CD4-positive, alpha-beta T cell treated with Interleukin-4 for 4 hours (primary cell): ENCODE measurements at regions not wholly inside any gene's neighbourhood (a gene's known extent, or its start where the extent isn't known, plus 50 kb on each side); places are given as distances from the start of the nearest gene placed in this dataset.
"Not testable (repeated sequence)": the region's sequence is repeated elsewhere in the genome, so short reads cannot be mapped to it uniquely, and the experiment has no call there.

Experiments
- DNase-seq: peaks from one replicate; pipeline ENCODE4 v3.0.0-alpha.2; 2020

DNA sequence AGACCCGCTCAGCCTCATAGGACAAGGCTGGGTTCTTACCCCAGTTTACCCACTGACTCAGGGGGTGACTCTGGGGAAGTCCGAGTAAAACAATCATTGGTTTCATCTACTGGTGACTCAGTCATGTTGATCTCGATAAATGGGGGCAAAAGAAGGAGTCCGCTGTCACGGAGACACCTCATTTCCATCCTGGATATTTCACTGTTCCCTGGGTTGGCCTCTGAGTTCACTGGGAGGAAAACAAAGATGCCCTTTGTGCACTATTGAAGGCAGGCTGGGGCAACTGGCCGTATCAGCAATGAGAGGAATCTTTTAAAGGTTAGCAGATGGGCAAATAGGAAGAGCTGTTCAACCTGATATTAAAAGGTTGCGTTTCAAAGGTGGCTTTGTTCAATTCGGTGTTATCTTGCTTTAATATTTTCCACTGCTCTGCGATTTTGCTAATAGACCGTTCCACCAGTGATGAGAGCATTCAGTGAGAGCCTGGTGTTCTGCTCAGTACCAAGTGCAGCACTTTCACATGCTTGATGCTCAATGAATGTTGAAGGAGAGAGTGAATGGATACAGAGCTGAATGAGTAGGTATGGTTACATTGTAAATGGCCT is 110.2 kb upstream of the EGFLAM start:
- DNase-seq = no peak

DNA sequence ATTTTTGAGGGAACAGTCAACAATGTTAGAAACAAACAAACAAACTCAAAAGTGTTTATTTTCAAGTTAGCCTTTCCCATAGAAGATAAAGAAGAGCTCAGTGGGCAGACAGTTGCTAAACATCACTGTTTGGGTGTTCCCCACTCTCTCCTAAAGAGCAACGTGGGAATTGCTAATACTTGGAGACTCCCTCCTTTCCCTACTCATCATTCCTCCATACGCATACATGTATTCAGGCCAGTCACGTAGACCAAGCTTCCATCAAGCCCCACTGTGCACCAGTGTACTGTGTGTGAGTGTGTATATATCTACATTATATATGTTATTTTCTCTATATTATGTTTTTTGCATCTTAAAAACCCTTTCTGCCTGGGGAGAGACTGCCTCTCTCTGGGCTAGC is 115.0 kb upstream of the EGFLAM start:
- no peak for DNase-seq

- no peak for DNase-seq
Measured at GRCh38 chr5:38141665-38142064, 116.7 kb upstream of the EGFLAM start.

- DNase-seq = no peak
Measured at GRCh38 chr5:38138574-38138973, 119.8 kb upstream of the EGFLAM start.

DNA sequence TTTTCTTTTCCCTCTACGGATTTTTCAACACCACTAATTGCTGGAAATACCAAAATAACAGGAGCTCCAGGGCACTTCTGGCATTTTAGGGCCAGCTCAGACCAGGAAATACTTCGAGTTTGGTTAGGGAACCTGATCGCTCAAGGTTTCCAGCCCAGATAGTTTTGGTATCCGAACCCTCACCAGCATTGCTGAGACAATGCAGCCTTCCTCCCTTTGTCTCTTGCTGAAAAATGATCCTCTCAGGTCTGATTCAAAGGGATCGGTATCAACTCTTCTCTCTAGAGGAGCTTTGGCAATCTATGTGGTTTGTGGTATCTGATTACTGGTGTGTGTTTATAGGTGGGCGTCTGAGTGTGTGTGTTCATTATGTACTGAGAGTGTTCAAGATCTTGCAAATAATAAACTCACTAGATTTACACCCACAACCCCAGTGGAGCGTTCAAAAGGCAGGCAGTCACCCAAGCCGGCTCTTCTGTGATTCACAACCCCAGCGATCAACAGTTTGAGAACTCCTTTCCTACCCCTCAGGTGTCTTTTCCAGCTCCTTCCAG is 122.8 kb upstream of the EGFLAM start:
- DNase-seq = no peak

DNA sequence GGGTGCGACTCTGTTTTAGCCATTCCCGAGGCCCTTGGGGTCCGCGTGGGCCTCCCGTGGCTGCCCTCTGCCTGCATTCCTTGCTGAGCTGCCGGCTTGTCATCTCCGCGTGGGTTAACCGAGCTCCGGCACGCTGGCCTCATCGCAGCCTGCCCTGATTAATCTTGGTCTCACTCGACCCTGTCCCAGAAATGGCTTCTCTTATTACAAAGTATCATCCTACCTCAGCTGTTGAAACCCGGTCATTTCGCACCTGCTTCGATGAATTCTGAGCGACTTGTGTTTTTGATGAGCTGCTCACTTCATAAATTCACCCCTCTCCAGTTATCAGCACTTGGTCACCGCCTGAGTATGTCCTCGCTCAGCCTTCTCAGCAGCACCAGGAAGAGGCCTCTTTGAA is 123.5 kb upstream of the EGFLAM start:
- DNase-seq = no peak

DNA sequence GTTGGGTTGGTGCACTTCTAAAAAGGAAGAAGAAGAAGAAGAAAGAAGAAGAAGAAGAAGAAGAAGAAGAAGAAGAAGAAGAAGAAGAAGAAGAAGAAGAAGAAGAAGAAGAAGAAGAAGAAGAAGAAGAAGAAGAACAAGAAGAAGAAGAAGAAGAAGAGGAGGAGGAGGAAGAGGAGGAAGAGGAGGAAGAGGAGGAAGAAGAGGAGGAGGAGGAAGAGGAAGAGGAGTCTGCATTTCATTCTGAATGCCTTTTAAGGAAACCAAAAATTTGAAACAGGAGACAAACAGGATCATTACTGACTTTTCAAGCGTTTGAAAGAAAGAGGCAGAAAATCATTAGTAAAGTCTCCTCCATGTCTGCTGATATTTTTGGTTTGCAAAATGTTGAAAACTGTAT is 124.1 kb upstream of the EGFLAM start:
- not testable (repeated sequence) for DNase-seq

DNA sequence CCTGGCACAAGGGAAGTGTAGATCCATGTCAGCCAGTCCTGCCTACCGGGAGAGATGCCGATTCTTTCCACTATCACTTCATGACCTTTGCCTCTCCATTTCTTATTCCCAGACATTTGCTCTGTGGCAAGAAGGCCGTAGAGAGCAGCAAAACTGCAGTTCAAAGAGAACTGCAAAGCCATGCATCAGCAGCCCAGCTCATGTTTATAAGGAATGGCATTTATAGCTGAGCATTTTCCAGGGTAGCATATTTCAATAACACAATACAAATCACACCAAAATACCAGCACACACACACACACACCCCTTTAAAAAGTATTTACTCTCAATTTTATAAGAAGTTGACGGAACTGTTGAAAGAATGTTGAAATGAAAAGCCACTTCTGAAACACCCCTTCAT is 126.7 kb upstream of the EGFLAM start:
- no peak for DNase-seq

GRCh38 chr5:38124321-38124720 is 134.0 kb upstream of the EGFLAM start:
- no peak for DNase-seq

GRCh38 chr5:38121420-38121819 is 136.9 kb upstream of the EGFLAM start:
- DNase-seq = no peak

DNA sequence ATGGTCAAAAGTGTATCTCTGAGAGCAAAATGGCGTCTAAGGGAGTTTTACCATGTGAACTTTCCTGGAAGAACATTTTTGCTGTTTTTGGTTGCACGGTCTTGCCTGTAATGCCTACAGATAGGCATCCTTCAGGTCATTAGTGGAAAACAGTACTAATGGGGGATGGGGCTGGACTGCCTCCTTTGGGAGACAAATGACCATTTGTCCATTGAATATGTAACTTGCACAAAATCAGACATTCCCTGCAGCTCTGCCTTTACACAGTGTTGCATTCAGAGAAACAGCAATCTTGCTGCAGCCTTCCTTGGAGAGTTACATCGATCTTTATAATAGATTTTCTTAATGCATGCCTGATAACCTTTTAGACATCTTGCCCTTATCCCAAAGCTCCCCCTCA is 138.5 kb upstream of the EGFLAM start:
- no peak for DNase-seq

- no peak for DNase-seq
Measured at GRCh38 chr5:38117784-38118479, 140.4 kb upstream of the EGFLAM start.

GRCh38 chr5:38115318-38115827 is 143.0 kb upstream of the EGFLAM start:
- DNase-seq = no peak

- no peak for DNase-seq
Measured at GRCh38 chr5:38113880-38114279, 144.5 kb upstream of the EGFLAM start.

- DNase-seq = no peak
Measured at GRCh38 chr5:38113456-38113855, 144.9 kb upstream of the EGFLAM start.

GRCh38 chr5:38112938-38113337 is 145.4 kb upstream of the EGFLAM start:
- DNase-seq = no peak

DNA sequence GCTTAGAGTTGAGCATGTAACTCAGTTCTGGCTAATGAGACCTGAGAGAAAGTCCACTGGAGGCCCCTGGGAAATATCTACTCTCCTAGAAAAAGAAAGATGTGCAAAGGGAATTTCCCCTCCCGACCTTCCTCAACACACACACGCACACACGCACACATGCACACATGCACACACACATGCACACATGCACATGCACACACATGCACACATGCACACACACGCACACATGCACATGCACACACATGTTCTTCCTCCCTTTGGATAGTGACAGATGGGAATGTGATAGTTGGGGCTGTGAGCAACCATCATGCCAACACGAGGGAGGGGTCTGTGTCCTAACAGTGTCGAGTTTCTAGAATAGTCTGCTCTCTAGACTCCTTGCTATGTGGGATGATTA is 148.2 kb upstream of the EGFLAM start:
- DNase-seq = no peak

DNA sequence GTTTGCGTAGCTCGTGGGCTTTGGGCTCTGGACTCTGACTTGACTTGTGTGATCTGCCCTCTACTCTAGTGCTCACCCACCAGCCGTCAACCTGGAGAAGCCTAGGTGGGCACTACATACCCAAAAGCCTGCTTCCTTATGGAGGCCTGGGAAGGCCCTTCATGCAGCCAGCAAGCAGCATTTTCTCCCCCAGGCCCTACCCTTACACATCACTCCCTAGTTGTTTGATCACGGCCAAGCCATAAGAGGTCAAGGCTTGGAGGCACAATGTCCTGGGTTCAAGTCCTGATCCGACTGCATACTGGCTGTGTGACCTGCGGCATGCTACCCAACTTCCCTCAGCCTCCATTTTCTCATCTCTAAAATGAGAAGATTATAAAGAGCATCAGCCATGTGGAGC is 151.3 kb upstream of the EGFLAM start:
- no peak for DNase-seq

DNA sequence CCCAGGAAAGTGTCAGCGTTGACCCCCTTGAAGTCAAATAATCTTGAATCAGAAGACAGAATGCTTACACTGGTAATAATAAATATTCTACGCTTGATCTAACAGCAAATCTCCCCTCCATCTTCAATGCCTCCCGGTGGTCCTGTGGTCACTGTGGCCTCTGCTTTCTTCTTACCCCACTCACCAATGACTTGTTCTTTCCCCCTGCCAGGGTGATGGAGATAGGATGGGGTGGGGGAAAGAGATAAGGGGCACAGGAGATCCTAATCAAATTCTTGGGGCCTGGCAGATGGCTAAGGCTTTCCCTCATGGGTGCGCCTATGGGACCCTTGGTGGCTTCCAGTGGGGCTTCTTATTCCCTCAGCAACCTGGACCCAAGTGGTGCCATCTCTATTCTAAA is 152.6 kb upstream of the EGFLAM start:
- DNase-seq = no peak

DNA sequence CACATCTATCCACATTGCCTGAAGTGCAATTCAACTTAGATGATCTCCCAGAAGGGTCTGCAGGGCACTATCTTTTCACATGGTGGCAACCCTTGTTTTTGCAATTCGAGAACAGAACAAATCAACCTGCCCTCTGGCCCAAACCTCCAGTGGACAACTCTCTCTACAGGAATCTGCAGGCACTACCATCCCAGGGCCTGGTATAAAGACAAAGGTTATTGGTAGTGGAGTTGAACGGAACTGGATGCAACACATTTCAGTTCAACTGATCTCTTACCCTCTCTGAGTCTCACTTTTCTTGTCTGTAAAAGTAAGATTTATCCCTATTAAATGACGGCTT is 153.2 kb upstream of the EGFLAM start:
- DNase-seq = no peak

DNA sequence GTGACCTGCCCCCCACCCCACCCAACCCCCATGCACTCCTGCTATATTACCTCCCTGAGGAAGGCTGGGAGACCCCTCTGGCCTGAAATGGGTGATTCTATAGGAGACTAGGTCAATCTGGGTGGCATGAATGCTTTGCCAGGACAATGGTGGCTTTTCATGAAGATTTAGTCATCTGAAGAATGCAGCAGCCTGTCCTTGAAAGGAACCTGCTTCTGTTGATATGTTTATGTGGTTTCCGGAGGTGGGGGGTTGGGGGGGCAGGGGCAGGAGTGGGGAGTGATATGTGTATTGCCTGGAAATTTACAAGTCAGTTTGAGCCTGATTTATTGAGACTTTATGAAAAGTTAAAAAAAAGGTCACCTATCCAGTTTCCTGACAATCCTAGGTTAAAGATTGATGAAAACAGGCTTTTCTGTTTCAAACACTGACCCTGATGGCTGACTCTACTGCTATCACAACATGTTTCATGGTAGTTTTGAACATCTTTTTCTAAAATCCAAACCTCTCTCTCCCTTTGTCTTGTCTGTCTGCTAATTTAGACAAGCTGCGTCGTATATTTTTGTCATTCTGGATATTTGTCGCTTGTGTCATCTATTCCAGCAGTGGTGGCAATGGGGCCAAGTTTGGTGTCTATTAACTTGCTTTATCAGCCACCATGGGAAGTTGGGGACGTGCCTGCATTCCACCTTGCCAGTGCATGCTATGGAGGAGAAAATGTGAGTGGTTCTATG is 153.7 kb upstream of the EGFLAM start:
- DNase-seq = no peak

DNA sequence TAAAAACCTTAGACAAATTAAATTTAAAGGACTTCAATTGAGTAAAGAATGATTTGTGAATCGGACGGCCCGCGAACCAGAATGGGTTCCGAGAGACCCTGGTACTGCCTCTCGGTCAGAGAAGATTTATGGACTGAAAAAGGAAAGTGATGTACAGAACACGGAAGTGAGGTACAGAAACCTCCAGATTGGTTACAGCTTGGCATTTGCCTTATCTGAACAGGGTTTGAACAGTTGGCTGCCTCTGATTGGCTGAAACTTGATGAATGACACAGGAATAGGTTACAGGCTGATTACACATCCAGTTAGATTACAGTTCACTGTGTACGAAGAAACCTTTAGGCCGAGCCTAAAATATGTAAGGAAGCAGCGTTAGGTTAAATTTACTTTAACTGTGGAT is 156.5 kb upstream of the EGFLAM start:
- DNase-seq = no peak

DNA sequence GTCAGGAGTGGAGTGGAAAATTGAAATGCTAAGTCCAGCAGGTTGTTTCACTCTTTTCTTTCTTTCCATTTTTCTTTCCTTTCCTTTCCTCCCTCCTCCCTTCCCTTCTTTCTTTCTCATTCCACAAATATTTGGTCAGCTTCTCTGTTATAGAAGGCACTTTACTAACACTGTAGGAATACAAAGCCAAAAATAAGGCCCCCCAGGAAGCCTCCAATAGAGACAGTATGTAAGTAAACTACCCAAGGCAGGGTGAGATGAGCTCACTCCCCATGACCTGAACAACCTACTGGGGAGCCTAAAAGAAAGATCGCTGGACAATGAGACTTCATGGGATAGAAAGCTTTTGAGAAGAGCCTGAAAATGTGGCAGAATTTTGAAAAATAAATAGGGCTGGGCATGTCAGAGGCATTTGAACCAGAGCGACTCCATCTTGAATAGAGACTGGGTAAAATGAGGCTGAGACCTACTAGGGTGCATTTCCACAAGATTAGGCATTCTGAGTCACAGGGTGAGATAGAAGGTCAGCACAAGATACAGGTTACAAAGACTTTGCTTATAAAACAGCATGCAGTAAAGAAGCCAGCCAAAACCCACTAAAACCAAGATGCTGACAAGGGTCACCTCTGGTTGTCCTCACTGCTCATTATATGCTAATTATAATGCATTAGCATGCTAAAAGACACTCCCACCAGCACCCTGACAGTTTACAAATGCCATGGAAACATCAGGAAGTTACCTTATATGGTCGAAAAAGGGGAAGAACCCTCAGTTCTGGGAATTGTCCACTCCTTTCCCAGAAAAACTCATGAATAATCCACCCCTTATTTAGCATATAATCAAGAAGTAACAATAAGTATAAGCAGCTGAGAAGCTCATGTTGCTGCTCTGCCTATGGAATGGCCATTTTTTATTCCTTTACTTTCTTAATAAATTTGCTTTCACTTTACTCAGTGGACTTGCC is 158.9 kb upstream of the EGFLAM start:
- no peak for DNase-seq
